SK-N-SH treated with all-trans-retinoic acid at 6 μM for 48 hours (cell line): ENCODE measurements at regions not wholly inside any gene's neighbourhood (a gene's known extent, or its start where the extent isn't known, plus 50 kb on each side); places are given as distances from the start of the nearest gene placed in this dataset.
A peak's percentile ranks its signal among the peaks of the same experiment; 100 is the strongest.

Experiments used
- ATAC-seq: fragments of 200-7000 bp; cut with Tn5 transposase; 3 replicates; pipeline ENCODE4 v1.9.1; 2020; ENCODE audit warnings: mild to moderate bottlenecking, moderate library complexity
- BACH2 ChIP-seq: fragments of 250-450 bp; sonication (Bioruptor Pico); IDR thresholded peaks from 2 replicates; pipeline ENCODE4 v1.9.0; 2021; ENCODE audit warnings: mild to moderate bottlenecking, borderline replicate concordance
- CSDC2 ChIP-seq: fragments of 250-450 bp; sonication (Bioruptor Pico); IDR thresholded peaks from 2 replicates; pipeline ENCODE4 v1.5.0; 2020; ENCODE audit warnings: mild to moderate bottlenecking, moderate library complexity
- CSRNP3 ChIP-seq: fragments of 250-450 bp; sonication (Bioruptor Pico); IDR thresholded peaks from 2 replicates; pipeline ENCODE4 v1.5.1; 2021; ENCODE audit warnings: mild to moderate bottlenecking, moderate library complexity
- ESRRG ChIP-seq: fragments of 250-450 bp; sonication (Bioruptor Pico); IDR thresholded peaks from 2 replicates; pipeline ENCODE4 v1.6.1; 2021; ENCODE audit warnings: mild to moderate bottlenecking
- GLIS3 ChIP-seq: fragments of 250-450 bp; sonication (Bioruptor Pico); IDR thresholded peaks from 2 replicates; pipeline ENCODE4 v1.5.0; 2020; ENCODE audit warnings: mild to moderate bottlenecking, moderate library complexity
- ISL1 ChIP-seq: fragments of 250-450 bp; sonication (Bioruptor Pico); IDR thresholded peaks from 2 replicates; pipeline ENCODE4 v2.1.2; 2022; ENCODE audit warnings: mild to moderate bottlenecking, moderate library complexity
- PATZ1 ChIP-seq: fragments of 250-450 bp; sonication (Bioruptor Pico); IDR thresholded peaks from 2 replicates; pipeline ENCODE4 v1.8.0; 2020; ENCODE audit warnings: mild to moderate bottlenecking, moderate library complexity, borderline replicate concordance
- POU6F1 ChIP-seq: fragments of 250-450 bp; sonication (Bioruptor Pico); IDR thresholded peaks from 2 replicates; pipeline ENCODE4 v1.8.0; 2021; ENCODE audit warnings: low read depth, mild to moderate bottlenecking, moderate library complexity, borderline replicate concordance
- PPARA ChIP-seq: fragments of 250-450 bp; sonication (Bioruptor Pico); IDR thresholded peaks from 2 replicates; pipeline ENCODE4 v1.5.0; 2020; ENCODE audit warnings: mild to moderate bottlenecking, borderline replicate concordance
- RARB ChIP-seq: fragments of 250-450 bp; sonication (Bioruptor Pico); IDR thresholded peaks from 2 replicates; pipeline ENCODE4 v1.8.0; 2021; ENCODE audit warnings: mild to moderate bottlenecking, moderate library complexity
- SNAI2 ChIP-seq: fragments of 250-450 bp; sonication (Bioruptor Pico); IDR thresholded peaks from 2 replicates; pipeline ENCODE4 v1.5.0; 2020; ENCODE audit warnings: mild to moderate bottlenecking, moderate library complexity
- TCF4 ChIP-seq: fragments of 250-450 bp; sonication (Bioruptor Pico); IDR thresholded peaks from 2 replicates; pipeline ENCODE4 v1.8.0; 2021; ENCODE audit warnings: mild to moderate bottlenecking, moderate library complexity, borderline replicate concordance
- TSHZ2 ChIP-seq: fragments of 250-450 bp; sonication (Bioruptor Pico); IDR thresholded peaks from 2 replicates; pipeline ENCODE4 v1.5.0; 2020; ENCODE audit warnings: mild to moderate bottlenecking, moderate library complexity
- ZFP3 ChIP-seq: fragments of 250-450 bp; sonication (Bioruptor Pico); IDR thresholded peaks from 2 replicates; pipeline ENCODE4 v1.5.0; 2020; ENCODE audit warnings: mild to moderate bottlenecking, moderate library complexity
- ZFP30 ChIP-seq: fragments of 450-650 bp; formaldehyde crosslinking; IDR thresholded peaks from 2 replicates; pipeline ENCODE4 v1.5.0; 2022; ENCODE audit warnings: mild to moderate bottlenecking, moderate library complexity
- ZNF565 ChIP-seq: fragments of 450-650 bp; formaldehyde crosslinking; conservative IDR thresholded peaks from 2 replicates; pipeline ENCODE4 v1.5.0; 2020; ENCODE audit warnings: low read depth, mild to moderate bottlenecking, moderate library complexity
- ZNF70 ChIP-seq: fragments of 450-650 bp; formaldehyde crosslinking; IDR thresholded peaks from 2 replicates; pipeline ENCODE4 v1.5.0; 2020; ENCODE audit warnings: mild to moderate bottlenecking, moderate library complexity
- ZNF8 ChIP-seq: fragments of 450-650 bp; formaldehyde crosslinking; IDR thresholded peaks from 2 replicates; pipeline ENCODE4 v1.5.0; 2020; ENCODE audit warnings: mild to moderate bottlenecking, moderate library complexity

GRCh38 chr3:25155652-25156471, 272.2 kb upstream of the RARB start (continued):
- TF ChIP-seq POU6F1 (CRISPR knock-in tag), result no peak
- no peak for TF ChIP-seq ZFP30 (CRISPR knock-in tag)
- TF ChIP-seq CSDC2, result no peak
- no peak for TF ChIP-seq ESRRG (CRISPR knock-in tag)
- TF ChIP-seq BACH2 (CRISPR knock-in tag), result no peak
- TF ChIP-seq TCF4 (CRISPR knock-in tag), result peak; percentile 80; the same call in 1 of the 2 replicates
- TF ChIP-seq ZNF70, result no peak
- peak; percentile 68; the same call in 1 of the 2 replicates for TF ChIP-seq ISL1 (CRISPR knock-in tag)
- TF ChIP-seq GLIS3 (CRISPR knock-in tag), result peak; percentile 11; the same call in 1 of the 2 replicates
- no peak for TF ChIP-seq ZNF8
- TF ChIP-seq RARB (CRISPR knock-in tag), result no peak
- TF ChIP-seq TSHZ2, result no peak
- no peak for TF ChIP-seq SNAI2

GRCh38 chr3:25156626-25157025, 271.4 kb upstream of the RARB start:
- TF ChIP-seq PPARA (CRISPR knock-in tag) (no peak), POU6F1 (CRISPR knock-in tag) (0 out of 2 replicates have a peak, but pooled peaks have one; percentile 43)
- peak; percentile 98 for ATAC-seq

- TF ChIP-seq ZNF565 (CRISPR knock-in tag) (no peak), ZFP3 (CRISPR knock-in tag) (no peak), POU6F1 (CRISPR knock-in tag) (no peak), TCF4 (CRISPR knock-in tag) (no peak), ISL1 (CRISPR knock-in tag) (no peak), PPARA (CRISPR knock-in tag) (no peak), BACH2 (CRISPR knock-in tag) (no peak), CSRNP3 (no peak), PATZ1 (CRISPR knock-in tag) (no peak)
- ATAC-seq, result no peak
Measured at GRCh38 chr3:25165306-25165705, 262.8 kb upstream of the RARB start.
